ENCODE measurements at regions not wholly inside any gene's neighbourhood (a gene's known extent, or its start where the extent isn't known, plus 50 kb on each side); places are given as distances from the start of the nearest gene placed in this dataset.

GRCh38 chr11:16613262-16613511, 125.3 kb upstream of the C11orf58 start:
- TF ChIP-seq POLR2AphosphoS5 (IDR thresholded peaks at IDR 0.05; ENCODE audit: low read depth, low read length) (no peak), REST (IDR thresholded peaks at IDR 0.05; ENCODE audit: insufficient read depth in 1 of 2, low read depth in 2 of 2, low read length in 2 of 2) (no peak), FOXP2 (optimal IDR thresholded peaks at IDR 0.05; ENCODE audit: borderline replicate concordance, extremely low read depth, extremely low read length, insufficient read depth) (no peak)
